Activated CD8-positive, alpha-beta memory T cell treated with anti-CD3 and anti-CD28 coated beads for 48 hours (primary cell): ENCODE measurements at regions not wholly inside any gene's neighbourhood (a gene's known extent, or its start where the extent isn't known, plus 50 kb on each side); places are given as distances from the start of the nearest gene placed in this dataset.

ENCODE experiments used
- DNase-seq, 3 experiments: peaks; one replicate each; pipeline ENCODE4 v3.0.0-alpha.2; 2020; ENCODE audit warnings: low read depth in 2 of 3, low spot score in 2 of 3

DNA sequence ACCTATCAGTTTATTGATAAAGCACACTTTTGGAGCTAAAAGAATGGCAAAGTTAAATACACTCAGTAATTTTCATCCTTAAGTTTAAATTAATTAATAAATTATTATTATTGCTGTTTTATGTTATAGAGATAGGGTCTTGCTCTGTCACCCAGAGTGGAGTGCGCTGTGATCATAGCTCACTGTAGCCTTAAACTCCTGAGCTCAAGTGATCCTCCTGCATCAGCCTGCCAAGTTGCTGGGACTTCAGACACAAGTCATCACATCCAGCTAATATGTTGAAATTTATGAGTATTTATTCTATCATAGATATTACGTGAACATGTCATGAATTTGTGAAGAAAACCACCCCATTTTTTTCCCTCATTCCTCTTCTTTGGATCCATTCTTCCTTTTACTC lies 64.2 kb downstream of the GJA1 start:
- DNase-seq = no peak

DNA sequence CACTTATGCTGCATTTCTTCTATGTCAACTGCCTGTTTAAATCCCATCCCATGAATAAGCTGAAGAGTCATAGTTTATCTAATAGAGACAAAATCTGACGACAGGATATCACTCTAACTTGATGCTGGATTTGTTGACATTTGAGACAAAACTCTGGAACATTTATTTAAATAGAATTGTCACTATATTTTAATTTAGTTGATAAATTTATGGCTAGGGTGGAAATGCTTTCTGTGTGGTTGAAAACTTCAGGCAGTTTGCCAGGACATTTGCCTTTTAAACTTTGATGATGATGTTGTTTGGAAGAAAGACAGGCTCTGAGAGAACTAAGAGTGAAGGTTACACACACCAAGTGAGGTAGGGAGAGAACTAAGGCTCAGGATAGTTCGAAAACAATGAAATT lies 68.1 kb downstream of the GJA1 start:
- no peak for DNase-seq

DNA sequence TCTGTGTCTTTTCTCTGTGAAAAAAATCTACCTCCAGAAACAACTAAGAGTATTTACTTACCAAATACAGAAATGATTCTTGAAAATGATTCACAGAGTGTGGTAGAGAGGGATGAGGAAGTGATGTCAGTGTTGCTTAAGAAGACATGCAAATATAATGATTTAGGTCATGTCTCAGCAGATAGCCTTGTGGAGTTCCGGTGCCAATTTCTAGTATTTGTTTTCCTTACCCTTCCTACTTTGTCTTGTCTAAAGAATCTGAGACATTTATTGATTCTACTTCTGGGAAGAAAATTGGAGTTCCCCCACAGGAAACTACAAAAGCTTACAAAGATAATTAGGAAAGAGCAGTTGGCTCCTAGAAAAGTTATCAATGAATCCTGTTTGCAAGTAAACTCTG lies 68.8 kb downstream of the GJA1 start:
- DNase-seq = no peak

DNA sequence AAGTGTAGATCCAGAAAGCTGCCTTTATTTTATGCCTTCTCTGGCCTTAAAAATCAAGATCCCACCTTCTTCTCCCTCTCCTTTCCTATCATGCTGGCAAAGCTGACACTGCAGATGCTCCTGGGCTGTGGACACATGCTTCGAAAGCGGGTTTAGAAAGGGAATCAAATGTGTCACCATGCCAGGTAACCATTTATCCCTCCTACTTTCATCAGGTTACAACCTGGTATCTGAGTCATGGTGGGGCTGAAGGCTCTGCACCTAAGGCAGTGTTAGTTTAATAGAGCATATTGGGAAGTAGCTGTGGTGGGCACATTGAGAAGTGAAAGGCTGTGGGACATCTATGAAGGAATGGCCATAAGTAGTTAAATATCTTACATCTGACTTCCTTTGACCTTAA lies 69.8 kb downstream of the GJA1 start:
- no peak for DNase-seq

DNA sequence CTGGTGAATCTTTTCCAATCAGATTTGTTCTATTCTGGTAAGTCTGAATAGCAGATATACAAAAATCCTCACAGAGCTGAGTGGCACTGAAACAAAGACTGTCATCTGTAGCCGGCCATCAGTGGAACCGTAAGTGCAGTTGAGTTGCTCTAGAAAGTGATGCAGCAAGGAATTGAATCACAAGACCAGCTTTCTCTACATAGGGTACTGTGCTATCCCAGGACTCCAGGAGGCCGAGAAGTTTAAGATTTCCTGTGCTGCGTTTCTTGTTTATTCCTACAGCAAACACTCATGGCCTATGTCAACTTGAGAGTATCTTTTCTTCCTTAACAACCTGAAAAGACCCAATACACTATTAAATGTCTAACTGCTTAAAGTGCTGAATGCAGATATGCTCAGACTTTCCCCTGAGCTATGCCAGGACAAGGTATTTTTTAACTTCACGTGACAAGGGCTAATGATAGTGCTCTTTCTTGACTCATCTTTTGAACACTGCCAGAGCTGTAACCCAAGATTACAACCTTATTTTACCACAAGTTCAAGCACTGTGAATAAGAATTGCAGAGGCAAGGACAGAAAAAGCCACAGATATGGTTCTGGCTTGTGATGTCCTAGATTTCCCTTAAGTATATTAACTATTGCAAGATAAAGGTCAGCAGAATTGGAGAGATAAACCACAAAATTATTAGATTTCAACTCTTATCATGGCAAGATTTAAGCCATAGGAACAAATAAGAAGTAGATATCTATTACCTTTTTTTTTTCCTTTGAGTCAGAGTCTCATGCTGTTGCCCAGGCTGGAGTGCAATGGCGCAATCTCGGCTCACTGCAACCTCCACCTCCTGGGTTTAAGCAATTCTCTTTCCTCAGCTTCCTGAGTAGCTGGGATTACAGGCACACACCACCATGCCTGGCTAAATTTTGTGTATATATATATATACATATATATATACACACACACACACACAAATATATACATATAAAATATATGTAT lies 71.6 kb downstream of the GJA1 start:
- DNase-seq = no peak

DNA sequence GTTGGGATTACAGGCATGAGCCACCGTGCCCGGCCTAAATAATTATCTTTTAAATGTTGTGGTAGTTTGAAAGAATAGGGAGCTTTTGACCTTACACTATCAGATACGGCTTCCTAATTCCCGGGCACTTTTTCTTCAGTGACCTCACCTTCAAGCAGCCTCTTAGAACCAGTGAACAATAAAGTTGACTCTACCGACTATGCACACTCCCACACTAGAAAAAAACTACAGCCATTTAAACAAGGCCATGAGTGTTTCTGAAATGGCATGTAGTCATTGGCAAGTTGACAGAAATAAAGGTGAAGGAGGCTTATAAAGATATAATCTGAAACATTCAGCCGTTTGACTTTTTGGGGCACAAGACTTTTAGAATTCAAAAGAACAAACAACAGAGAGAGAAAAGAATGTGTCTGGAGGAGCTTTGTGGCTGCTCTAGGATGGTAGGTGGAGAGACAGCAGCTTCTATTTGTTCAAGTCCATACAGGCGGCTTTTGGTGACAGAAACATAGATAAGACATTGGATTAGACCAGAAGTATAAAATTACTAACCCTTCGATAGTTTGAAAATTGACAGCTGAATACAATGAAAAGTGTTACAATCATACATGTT lies 75.2 kb downstream of the GJA1 start:
- DNase-seq = no peak

DNA sequence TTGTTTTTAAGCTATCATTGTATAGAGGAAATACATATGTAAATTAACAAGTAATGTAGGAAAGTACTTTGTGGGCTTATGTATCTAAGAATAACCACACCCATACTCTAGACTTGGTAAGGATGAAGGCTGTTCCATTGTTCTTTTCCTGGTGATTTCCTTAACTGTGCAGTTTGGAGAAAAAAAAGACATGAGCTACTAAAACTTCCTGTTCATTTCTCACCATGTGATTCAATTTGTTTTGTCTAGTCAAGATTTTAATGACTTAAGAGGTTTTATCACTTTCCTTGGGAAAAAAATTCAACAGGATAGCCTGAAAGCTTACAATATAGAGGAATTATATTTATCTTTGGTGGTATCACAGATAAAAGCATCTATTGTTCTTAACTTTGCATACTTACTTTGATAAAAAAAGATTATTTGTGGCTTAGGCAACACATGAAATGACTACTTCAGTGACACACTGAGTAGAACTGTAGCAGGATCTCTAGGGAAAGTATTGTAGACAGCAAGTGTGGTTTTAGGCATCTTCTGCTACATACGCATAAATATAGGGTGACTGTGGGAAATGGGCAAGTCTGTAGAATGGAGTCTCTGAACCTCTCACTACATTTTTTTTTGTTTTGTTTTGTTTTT lies 80.3 kb downstream of the GJA1 start:
- no peak for DNase-seq

DNA sequence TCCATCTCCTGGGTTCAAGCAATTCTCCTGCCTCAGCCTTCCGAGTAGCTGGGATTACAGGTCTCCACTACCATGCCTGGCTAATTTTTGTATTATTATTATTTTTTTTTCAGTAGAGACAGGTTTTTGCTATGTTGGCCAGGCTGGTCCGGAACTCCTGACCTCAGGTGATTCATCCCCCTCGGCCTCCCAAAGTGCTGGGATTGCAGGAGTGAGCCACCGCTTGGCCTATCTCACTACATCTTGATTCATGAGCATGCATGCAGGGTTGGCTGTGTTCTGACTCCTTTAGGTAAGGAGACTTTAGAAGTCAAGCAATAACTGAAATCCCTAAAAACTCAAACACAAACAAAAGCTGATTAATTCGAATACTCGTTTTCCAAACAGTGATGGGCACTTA lies 80.9 kb downstream of the GJA1 start:
- no peak for DNase-seq

DNA sequence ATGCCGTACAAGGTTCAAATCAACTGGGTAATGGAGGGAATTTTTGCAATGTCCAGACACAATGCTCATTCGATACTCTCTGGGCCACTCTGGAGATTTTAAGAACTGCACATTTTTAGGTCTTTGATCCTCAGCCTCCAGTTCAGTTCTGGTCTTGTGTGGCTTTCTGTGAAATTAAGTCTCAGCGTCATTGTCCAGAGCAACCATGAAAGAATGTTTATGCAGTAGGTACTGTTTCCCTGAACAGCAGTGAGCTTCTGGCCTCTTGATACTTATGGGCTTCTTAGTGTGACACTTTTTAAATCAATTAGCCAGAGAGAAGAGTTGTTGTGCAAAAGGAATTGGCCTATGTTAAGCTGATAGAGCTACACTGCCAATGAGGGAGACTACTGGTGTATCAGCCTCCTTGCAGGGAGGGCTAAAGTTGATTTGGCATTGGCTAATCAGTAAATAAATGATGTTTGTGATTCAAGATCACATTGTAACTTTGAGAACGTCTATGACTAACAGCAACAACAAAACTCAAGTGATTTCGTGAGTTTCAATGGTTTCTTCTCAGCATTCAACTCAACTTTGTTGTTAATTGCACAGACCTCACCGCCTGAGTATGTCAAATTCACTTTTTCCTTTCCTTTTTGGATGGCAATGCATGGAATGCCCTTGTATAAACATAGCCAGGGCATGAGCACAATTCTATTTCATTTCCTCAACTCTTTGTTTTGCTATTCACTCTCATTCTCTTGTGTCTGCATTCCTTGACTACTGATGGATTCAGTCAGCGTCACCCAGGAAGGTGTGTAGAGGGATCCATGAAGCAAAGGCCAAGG lies 85.1 kb downstream of the GJA1 start:
- no peak for DNase-seq

DNA sequence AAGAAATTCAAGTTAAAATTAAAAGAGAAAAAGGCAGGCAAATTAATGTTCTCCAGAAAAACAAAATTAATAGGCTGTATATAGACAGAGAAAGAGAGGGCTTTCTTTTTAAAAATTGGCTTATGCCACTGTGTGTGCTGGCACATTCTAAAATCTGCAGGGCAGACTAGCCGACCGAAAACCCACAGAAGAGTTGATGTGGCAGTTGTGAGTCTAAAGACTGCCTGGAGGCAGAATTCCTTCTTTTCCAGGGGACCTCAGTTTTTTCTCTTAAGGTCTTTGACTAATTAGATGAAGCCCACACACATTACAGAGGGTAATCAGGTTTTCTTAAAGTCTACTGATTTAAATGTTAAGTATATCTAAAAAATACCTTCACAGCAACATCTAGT lies 85.7 kb downstream of the GJA1 start:
- DNase-seq = no peak

DNA sequence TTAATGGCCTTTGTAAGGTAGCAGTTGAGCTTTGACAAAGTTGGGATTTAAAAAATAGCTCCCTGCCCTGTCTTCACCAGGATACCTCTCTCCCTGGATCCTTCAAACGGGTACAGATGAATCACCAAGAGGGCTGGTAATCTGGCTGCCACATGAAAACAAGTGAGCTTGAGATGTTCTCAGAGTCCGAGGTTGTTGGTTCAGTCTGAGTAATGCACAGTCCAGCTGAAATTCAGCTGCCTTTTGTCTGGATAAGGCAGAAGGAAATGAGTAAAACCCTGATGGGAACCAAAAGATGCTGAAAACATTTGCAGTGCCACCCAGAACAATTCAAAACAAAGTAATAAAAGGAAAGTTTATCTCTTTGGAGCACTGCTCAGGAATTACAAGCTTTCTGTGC lies 86.8 kb downstream of the GJA1 start:
- DNase-seq = no peak

DNA sequence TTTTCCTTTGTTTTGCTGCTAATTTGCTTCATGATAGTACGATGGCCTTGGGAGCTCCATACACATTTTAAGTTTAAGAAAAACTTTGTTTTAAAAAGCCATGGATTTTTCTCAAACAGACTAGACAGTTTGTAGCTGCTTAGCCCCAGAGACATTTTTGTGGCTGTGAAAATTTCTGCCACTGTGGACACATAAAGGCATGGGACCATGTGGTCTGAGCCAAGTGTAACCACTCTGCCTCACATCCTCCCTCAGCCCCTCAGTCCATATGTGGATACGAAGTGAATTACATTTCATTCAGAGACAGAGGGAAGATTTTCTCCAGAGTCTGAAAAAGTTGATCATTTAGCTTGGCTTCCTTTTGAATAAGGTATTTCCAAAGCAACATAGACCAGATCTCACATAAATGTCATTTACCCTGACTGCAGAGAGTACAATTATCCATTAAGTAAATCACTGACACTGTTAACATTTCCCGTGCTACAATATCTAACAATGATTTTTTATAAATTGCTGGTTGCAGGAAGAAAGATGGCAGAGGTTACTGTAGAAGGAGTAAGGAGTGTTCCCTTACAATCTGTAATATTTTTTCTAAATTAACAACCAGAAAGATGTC lies 87.4 kb downstream of the GJA1 start:
- DNase-seq = no peak

DNA sequence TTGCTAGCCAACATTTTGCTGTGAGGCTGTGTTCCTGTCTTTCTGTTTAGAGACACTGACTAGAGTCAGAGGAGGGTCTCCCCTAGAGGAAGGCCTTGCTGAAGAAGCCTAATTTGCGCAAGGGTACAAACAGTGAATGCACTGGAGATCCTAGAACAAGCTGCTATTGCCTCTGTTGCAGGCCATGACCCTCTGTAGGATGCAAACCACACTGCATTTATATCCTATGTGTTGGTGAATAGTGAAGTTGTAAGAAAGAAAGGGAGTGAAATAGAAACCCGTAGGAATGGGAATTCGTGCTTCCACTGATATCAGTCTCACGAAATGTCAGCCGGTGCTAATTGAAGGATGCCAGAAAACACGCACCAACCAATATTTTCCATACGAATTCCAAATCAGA lies 88.2 kb downstream of the GJA1 start:
- no peak for DNase-seq

DNA sequence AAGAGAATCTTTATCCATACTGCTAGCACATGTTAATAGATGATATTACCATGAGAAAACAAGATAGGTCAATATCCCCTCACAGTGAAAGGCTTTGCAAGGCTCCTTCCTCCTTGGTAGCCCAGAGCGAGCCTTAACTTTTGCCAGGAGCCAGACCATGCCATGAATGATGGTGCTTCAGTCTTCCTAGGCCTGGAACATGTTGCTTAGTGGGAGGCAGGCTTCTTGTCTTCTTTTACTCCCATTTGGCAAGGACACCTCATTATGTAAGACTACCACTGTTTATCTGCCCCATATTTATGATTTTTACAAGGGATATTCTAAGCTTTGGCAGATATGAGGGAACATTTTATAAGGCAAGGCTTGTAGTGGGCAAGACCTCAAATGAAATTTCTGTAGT lies 90.8 kb downstream of the GJA1 start:
- DNase-seq = no peak

DNA sequence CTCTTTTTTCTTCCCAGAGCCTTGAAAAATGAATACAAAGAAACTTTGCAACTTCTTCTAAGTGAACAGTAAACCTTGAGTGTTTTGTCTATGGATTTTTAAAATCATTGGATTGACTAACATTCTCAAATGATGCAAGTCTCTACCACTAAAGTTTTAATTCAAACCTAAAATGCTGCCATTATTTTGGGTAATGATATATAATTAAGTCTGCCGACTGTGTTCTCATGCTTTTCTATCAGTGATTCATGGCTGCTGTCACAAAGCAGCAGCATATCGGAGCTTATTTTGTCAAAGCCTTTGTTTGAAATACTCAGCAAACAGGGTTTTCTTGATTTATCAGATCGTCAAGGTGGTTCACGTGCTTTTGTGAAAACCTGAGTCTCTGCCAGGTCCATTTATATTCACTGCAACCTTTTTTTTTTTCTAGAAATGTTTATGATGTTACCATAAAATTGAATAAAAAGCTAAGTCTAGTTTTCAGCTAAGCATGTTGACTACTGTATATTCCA lies 96.3 kb downstream of the GJA1 start:
- no peak for DNase-seq

DNA sequence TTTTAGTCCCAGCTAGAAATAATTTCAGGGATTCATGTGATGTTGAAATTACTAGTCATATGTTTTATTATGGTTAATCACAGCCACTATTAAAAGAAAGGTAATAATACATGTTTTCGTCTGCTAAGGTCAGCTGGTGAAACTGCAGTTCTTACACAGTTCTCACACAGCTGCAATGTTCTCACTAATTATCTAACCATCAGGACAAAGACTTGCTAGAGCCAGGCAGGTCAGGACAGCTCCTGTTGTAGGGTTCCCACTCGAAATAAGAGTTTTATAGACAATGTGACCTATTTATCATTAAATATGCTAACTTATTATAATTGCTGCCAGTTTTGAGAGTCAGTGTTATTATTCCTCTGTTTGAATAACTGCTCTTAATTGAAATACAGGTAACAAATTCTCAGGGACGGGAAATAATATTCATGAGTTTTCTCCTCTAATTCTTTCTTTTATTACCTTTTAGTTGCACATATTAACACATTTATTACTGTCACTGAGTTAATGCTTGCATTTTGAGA lies 97.9 kb downstream of the GJA1 start:
- DNase-seq = no peak

DNA sequence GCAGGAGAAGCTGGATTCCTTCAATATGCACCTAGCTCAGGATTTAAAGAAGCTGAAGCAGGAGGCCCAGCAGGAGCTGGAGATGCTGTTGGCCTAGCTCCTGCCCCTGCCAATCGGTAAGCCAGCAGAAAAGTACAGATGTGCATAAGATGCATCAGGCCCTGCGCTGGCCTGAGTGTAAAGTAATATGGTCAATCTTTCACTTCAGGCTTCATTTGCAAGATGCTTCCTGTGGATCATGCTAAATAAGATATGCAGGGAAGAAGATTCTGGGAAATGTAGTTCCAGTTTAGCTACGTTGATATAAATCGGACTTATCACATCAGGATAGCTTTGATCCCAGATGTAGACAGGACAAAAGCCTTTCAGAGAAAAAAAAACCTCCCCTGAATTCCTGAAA lies 100.3 kb downstream of the GJA1 start:
- no peak for DNase-seq

DNA sequence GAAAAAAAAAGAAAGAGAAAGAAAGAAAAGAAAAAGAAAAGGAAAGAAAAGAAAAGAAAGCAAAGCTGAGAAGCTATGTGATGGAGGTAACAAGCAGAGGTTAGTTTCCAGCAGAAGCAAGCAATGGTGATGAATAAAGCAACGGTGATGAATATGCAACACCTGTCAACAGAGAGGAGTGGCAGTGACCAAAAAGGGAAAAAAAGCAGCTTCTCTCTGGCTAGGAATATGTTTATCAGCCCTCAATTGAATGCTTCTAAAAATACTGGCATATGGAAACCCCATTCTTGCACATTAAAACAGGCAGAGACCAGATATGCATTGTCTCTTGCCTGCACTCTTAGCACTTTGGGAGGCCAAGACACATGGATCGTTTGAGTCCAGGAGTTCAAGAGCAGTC lies 100.9 kb downstream of the GJA1 start:
- DNase-seq = no peak

DNA sequence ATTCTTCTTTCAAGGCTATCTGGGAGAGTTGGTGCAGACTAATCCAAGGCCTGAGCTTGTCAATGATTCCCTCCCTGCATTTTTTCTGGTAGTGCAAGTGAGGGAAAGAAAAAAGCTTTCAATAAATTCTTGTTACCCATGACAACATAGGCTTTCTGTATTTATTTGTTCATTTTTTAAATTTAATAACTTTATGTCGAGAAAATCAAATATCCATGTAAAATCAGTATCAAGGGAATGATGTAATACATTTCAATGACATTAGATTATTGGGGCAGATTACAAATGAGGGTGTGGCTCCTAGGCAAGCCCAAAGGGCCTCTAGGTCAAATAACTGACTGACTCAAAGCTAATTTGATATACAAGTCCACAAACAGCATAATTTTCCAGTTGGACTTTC lies 104.0 kb downstream of the GJA1 start:
- DNase-seq = no peak

DNA sequence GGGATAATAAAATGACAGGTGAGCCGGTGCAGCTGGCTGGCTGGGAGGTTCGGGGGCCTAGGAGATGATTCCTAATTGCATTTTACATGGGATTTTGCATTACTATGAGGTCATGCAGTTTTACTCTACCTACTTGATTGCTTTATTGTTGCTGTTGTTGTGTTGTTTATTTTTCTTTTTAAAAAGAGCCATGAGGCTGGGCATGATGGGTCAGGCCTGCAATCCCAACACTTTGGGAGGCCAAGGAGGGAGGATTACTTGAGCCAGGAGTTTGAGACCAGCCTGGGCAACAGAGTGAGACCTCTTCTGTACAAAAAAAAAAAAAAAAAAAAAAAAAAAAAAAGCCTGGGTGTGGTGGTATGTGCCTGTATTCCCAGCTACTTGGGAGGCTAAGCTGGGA lies 104.8 kb downstream of the GJA1 start:
- no peak for DNase-seq

DNA sequence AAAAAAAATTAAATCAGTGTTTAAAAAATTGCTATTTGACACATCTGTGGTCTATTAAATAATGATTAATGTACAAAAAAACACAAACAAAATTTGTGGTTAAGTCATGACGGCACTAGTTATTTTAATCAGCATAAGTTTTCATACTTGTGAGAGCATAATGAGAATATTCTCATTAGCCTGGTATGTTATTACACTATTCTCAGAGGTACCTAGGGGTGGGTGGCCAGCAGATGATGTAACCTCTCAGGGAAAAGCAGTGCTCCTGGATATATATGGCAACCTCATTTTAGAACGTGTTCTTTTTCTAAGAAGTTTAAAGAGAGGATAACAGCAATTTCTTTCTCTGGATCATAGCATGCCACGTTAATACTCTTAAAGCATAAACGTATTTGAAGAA lies 109.2 kb downstream of the GJA1 start:
- DNase-seq = no peak
